ENCODE measurements at regions not wholly inside any gene's neighbourhood (a gene's known extent, or its start where the extent isn't known, plus 50 kb on each side); places are given as distances from the start of the nearest gene placed in this dataset.

DNA sequence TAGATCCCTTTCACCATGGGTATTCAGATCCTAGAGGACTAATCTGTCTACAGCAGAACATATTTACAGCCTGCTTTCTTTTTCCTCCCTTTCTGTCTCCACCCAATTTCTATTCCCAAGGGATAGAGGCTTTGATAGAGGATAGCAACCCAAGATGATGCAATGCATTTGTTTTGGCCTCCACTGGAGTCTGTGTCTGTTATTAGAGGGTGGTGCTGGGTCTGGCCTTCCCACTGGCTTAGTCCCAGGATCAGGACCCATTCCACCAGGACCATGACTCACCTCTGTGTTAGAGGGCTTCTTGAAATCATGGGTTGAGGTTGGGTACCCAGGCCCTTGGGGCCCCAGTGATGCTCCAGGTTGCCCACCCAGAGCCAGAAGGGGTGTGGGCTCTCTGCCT, 239.7 kb upstream of the TNP1 start:
- TF ChIP-seq, protein P1, sequence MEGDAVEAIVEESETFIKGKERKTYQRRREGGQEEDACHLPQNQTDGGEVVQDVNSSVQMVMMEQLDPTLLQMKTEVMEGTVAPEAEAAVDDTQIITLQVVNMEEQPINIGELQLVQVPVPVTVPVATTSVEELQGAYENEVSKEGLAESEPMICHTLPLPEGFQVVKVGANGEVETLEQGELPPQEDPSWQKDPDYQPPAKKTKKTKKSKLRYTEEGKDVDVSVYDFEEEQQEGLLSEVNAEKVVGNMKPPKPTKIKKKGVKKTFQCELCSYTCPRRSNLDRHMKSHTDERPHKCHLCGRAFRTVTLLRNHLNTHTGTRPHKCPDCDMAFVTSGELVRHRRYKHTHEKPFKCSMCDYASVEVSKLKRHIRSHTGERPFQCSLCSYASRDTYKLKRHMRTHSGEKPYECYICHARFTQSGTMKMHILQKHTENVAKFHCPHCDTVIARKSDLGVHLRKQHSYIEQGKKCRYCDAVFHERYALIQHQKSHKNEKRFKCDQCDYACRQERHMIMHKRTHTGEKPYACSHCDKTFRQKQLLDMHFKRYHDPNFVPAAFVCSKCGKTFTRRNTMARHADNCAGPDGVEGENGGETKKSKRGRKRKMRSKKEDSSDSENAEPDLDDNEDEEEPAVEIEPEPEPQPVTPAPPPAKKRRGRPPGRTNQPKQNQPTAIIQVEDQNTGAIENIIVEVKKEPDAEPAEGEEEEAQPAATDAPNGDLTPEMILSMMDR (conservative IDR thresholded peaks at IDR 0.05; ENCODE audit: low read depth in 2 of 2) = no peak
- TF ChIP-seq POLR2AphosphoS5 (IDR thresholded peaks at IDR 0.05; ENCODE audit: low read depth) (no peak), EZH2 (IDR thresholded peaks at IDR 0.05; ENCODE audit: low read depth, unreplicated experiment) (no peak), EZH2phosphoT487 (IDR thresholded peaks at IDR 0.05; ENCODE audit: unreplicated experiment) (no peak), JUNB (IDR thresholded peaks at IDR 0.05; ENCODE audit: unreplicated experiment) (no peak), CREB1 (CRISPR knock-in tag; IDR thresholded peaks at IDR 0.05; ENCODE audit: low read depth) (no peak), ZNF114 (CRISPR knock-in tag; IDR thresholded peaks at IDR 0.05) (no peak), ETS1 (IDR thresholded peaks at IDR 0.05) (no peak), STAT1 (IDR thresholded peaks at IDR 0.05; ENCODE audit: unreplicated experiment) (no peak), ZNF331 (CRISPR knock-in tag; IDR thresholded peaks at IDR 0.05; ENCODE audit: low read depth) (no peak), NANOG (IDR thresholded peaks at IDR 0.05; ENCODE audit: borderline replicate concordance) (no peak), ZNF462 (CRISPR knock-in tag; IDR thresholded peaks at IDR 0.05) (no peak)
- TF ChIP-seq, protein P2, sequence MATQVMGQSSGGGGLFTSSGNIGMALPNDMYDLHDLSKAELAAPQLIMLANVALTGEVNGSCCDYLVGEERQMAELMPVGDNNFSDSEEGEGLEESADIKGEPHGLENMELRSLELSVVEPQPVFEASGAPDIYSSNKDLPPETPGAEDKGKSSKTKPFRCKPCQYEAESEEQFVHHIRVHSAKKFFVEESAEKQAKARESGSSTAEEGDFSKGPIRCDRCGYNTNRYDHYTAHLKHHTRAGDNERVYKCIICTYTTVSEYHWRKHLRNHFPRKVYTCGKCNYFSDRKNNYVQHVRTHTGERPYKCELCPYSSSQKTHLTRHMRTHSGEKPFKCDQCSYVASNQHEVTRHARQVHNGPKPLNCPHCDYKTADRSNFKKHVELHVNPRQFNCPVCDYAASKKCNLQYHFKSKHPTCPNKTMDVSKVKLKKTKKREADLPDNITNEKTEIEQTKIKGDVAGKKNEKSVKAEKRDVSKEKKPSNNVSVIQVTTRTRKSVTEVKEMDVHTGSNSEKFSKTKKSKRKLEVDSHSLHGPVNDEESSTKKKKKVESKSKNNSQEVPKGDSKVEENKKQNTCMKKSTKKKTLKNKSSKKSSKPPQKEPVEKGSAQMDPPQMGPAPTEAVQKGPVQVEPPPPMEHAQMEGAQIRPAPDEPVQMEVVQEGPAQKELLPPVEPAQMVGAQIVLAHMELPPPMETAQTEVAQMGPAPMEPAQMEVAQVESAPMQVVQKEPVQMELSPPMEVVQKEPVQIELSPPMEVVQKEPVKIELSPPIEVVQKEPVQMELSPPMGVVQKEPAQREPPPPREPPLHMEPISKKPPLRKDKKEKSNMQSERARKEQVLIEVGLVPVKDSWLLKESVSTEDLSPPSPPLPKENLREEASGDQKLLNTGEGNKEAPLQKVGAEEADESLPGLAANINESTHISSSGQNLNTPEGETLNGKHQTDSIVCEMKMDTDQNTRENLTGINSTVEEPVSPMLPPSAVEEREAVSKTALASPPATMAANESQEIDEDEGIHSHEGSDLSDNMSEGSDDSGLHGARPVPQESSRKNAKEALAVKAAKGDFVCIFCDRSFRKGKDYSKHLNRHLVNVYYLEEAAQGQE (IDR thresholded peaks at IDR 0.05; ENCODE audit: unreplicated experiment) = no peak
